GM21737 (cell line): ENCODE measurements at regions not wholly inside any gene's neighbourhood (a gene's known extent, or its start where the extent isn't known, plus 50 kb on each side); places are given as distances from the start of the nearest gene placed in this dataset.

Source experiments
- ATAC-seq: cut with Tn5 transposase; IDR thresholded peaks from one replicate; pipeline ENCODE4 v1.9.1; 2021; ENCODE audit warnings: mild to moderate bottlenecking, moderate library complexity; ENCODE audit not compliant: unreplicated experiment

DNA sequence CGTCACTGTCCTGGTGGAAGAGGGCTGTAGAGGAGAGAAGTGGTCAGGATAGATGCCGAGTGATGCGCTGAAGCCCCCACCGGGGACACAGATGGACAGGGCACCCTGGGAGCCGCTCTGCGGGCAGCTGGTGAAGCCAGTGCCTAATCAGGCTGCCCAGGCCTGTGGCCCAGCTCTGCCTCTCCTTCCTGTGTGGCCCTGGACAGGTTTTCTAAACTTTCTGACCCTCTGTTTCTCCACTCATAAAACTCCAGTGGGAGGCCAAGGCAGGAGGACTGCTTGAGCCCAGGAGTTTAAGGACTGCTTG, 86.1 kb downstream of the C5orf15 start:
- ATAC-seq = no peak

DNA sequence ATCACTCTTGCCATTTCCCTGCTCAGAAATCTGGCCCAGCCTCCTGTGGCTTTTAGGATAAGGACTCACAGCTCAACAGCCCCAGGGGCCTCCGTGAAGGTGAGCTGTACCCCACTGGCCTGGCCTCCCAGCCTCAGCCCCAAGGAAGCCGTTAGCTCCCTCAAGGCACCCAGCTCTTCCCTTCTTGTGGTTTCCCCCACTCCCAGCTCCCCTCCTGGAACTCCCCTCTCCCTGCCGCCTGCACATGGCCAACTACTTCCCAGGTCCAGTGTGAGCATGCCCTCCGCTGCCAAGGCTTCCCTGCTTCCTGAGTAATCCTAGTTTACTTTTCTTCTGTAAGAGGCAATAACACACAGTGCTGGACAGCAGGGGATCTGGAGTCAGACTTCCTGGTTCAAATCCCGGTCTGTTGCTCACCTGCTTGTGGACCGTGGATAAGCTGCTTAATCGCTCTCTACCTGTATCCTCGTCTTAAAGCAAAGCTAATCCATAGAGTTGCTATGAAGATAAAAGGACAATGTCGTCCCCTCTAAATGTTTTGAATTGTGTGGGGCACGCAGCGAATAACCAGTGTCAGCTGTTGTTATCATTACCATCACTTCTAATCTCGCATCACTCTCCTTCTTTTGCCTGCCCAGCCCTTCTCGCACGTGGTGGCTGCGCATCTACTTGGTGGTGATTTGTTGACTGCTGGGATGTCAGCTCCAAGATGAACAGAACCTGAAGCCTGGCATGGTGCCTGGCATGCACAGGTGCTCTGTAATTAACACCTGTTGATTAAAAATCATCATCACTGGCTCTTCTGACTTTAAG, 86.6 kb downstream of the C5orf15 start:
- ATAC-seq = no peak

DNA sequence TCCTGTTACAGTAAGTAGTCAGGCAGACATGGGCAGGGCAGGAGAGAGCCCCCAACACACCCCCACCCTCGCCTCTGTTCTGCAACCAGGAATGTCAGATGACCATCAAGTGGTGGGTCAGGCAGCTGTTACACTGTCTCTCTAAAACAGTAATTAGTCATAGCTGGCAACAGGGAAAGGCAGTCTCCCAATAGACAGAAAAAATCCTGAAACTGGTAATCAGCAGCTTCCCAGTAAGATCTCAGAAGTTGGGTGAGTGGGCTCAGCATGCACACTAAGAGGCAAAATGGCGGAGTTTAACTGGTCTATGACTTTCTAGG, 90.2 kb downstream of the C5orf15 start:
- no peak for ATAC-seq

DNA sequence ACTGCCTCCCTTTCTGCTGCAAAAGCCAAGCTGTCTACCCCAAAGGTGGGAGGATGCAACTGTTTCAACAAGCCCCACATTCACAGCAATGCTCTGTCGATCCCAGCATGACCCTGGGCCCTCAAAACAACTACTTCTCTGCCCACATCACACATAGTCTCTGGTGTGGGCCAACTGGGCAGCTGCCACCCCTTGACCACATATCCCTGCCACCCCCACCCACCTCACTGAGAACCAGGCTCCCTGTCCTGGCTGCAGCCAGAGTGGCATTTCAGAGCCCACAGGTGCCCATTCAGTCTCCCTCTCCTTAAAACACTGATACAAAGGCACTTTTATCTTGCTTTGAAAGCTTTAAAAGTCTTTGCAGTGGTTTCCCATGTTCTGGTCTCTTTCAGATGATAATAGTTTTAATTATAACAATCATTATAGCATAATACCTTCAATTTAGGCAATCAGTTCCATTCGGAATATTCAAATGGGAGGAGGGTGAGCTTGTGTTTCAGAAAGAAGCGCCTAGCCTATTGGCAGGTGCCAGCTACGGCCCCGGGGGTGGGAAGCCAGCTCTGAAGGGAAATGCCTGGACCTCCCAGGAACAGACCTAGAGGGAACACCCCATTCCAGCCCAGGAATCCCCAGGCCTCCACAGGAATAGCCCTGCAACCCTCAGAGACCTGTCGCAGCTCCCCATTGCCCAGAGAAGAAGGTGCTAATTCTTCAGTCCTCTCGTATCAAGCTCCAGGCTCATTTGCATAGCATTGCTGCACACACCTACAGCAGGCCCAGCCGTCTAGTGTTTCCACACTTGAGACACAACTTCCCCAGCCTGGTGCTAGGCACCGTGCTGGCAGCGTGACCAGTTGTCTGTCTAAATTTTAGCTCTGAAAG, 90.8 kb downstream of the C5orf15 start:
- ATAC-seq = no peak

DNA sequence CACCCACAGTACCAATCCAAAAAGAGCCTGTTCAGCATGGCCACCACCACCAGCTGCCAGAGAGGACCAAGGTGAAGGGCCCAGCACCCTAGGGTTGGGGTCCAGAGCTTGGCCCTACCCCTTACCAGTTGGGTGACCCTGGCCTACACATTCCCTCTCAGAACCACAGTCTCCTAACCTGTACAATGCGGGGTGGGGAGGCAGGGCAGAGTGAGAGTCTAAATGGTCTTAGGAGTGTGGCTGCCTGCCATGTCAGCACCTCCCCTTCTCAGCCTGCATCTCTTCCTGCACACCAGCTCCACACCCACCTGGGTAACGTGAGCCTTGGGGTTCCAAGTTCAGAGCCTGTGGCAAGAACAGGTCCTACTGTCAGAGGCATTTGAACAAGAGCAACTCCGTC, 92.2 kb downstream of the C5orf15 start:
- no peak for ATAC-seq

DNA sequence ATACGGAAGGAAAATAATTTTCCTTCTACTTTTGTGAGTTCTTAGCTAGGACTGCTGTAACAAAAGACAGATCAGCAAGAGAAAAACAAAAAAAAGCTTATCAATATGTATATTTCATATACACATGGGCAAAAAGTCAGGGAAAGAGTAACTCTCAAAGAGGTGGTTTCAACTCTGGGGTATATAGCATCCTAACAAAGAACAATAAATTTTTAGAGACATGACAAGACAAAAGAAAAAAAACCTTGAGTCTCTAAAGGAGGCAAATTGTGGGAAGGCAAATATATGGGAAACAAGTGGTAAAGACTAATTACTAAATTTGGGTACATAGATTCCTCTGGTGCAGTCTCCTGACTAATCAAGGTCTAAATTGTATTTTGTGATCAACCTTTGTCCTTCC, 93.2 kb downstream of the C5orf15 start:
- ATAC-seq = no peak

DNA sequence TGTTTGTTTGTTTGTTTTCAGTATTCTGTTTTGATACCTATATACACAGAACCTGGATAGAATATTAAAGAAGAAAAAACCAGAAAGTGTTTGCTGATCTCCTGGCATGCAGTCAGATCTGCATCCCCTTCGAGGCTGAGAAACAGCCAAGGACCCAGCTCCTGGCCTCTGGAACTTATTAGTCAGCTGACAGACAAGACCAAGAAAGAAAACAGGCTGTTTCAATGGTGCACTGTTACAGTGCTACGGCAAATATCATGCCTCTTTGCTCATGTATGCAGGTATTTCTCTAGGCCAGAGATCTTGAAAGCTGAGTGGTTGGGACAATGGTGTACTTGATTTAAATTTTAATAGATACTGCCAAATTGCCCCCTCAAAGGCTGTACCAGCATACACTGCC, 95.0 kb downstream of the C5orf15 start:
- ATAC-seq = no peak

DNA sequence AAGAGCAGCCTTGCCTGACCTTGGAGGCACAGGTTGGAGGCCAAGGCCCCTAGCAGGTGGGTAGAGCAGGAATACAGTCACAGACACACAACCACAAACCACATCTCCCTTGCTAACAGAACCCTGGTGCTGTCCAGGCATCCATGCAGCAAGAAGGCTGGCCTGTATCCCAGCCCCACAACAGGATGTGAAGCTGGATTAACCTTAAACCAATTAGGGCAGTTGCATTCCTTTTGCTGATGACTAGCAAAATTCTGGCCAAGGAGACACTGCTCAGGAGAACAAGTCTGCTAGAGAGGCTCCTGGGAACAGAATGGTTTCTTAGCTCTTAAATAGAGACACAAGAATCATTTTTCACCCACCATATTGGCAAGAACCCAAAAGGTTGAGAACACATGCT, 97.8 kb downstream of the C5orf15 start:
- no peak for ATAC-seq

DNA sequence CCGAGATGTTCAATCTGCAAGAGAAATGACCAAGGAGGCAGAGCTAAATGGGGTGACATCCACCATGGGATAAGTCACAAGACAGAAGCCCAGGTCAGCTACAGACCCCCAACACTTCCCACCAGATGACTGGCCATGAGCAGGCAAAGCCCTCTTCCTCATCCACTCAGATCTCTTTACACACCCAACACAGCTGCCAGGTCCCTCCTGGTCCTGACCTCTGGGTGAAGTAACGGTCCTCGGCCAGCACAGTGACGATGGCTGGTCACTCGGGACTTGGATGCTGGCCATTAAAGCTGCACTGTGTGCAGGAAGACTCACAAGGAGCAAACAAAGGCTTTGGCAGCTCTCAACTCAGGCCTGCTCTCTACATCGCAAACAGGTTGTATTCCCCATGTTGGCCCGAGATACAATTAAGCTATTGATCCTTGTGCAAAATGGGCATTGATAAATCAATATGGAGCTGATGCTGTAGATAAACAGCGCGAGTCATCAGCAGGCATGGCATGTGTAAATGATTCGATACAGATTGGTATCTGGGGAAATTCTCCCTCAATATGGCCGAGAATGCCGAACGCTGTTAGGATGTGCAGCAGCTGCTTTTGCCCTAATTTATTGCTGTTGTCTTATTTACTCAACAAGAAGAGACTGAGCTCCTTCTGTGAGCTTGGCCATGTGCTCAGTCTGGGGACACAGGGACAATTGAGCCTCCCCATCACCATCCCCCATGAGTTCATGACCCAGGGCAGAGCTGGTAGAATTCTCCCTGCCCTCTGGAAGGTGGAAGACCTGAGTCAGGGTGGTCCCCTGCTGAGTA, 98.7 kb downstream of the C5orf15 start:
- no peak for ATAC-seq

DNA sequence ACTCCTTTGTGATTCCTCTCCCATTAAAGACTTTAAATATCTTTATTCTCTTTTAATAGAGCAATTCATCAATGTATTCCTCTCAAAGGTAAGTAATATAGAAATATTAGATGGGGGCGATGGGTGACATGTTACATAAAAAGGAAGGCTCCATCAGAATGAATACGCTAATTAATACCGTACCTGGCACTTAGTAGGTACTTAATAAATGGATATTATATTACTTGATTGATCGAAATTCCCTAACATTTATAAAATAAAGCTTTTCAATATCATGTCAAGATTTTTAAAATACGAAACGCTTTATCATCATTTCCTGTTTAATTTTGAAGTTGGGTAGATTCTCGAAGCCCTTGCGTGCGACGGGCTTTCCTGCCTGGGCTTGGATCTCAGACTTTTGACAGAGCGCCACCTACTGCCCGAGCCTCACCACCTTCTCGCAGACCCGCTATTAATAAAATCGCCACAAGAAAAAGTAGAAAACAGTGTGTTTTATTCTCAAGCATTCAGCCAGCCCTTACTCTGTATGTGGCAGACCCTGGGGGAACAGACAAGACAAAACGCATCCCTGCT, 99.4 kb downstream of the C5orf15 start:
- no peak for ATAC-seq

DNA sequence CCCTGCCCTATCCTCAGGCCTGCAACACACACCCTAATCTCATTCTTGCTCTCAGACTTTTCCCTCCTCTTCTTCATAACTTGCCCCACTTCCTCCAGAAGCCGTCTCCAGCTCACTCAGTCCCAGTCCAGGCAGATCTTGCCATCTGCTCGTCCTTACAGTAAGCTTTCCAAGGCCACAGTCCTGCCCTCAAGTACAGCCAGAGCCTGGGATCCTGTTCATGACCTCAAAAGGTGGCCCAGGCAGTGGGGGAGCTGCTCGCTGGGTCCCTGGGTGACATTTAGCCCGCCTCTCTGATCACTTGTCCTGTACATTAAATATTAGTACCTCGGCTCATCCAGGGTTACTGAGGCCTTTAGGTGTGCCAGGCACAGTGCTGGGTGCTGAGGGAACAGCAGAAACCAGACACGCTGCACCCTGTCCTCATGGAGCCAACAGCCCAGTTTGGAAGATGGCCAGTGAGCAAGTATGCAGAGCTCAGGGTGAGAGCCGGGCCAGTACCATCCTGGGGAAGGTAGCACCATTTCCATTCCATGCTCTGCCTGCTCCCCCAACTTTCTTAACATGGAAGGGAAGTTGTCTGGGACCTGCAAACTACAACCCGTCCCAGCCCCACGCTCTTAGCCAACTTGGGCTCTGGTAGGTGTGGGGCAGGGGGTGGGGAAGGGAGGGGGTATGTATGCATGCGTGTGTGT, 100.4 kb downstream of the C5orf15 start:
- ATAC-seq = no peak

DNA sequence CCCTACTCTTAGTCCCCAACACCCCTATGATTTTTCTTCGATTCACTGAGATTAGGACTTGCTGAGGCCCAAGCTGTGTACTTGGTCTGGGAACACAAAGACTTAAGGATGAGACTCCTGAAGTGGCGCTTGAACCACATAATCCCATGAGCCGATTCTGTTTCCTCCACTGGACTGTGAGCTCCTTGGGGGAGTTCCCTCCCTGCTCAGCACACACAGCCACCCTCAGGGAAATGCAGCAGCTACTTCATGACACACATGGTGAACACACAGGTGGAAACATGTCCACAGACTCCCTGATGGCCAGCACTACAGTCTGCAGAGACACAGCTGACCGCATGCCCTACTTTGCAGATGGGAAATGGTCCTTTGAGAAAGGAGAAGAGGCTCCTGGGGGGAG, 101.1 kb downstream of the C5orf15 start:
- ATAC-seq = no peak

DNA sequence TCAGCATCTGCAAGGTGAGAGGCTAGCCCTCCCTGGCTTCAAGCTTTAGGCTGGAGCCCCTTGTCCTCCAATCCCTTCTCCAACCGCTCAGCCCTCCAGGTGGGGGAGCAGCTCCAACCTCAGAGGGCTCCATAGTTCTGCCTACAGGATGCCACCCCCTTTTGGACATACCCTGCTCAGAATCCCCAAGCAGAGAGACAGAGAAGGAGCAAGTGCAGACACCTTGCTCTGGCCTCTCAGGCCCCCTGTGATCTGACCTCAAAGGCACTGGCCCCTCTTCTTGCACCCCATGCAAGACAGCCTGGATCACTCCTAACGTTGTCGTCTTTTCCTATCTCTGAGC, 101.6 kb downstream of the C5orf15 start:
- no peak for ATAC-seq

DNA sequence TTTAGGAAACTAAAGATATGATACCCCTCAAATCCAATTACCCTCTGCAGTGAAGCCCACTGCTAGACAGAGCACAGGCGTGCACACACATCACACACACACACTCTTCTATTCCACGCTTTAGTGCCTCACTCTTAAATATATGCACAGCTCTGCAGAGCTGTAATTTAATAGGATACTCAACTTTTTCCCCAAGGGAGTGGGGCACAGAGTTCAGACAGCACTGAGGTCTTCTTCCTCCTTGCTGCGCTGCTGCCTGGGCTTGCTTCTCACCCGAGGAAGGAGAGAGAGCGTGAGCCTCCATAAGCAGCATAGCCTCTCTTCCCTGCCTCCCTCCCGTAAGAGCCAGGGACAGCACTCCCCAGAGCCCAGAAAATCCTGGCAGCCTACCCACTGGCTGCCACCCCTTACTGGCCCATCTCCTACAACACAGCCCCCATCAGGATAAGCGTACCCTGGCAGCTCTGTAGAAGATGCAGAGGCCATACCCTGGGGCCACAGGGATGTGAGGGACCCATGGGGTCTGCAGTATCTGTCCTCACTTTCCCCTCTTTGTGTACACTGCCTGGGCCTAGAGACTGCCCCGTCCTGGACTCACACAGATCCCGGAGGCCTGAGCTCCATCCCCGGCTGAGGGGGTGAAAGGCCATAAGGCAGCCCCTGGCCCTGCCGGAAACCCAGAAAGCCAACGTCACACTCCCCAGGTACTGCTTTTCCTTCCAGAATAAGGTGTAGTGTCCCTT, 102.1 kb downstream of the C5orf15 start:
- ATAC-seq = no peak

DNA sequence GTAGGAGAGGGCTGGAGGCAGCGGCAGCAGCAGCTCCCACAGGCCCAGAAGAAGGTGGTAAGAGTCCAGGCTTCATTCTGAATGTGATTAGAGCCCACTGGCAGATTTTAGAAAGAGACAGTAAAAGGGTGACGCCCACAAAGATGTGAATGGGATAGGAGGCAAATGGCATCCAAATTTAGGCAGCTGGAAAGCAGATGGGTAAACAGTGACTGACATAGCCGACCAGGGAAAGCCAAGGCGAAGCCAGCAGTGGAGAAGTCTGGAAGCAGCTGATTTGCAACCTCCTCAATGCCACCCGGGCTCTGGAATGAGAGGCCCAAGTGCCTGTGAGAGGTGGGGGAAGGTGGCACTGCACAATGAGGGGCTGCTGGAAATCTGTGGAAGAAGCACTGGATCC, 103.3 kb downstream of the C5orf15 start:
- no peak for ATAC-seq

DNA sequence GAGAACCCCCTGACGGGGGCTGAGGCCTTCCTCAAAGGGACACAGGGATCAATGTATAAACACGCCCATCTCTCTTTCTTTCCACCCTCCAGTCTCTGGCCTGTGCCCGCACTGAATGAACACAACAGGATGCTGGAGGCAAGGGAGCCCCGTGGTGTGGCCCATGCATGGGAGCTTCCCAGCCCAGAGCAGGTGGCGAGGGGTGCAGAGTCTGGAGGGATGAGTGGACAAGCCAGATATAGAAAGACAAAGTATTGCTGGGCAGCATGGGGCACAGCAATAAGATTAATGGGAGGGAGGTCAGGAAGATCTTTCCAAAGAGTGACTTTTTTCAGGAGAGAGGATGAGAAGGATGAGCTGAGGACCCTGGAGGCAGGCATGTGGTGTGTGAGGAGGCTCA, 103.7 kb downstream of the C5orf15 start:
- no peak for ATAC-seq

DNA sequence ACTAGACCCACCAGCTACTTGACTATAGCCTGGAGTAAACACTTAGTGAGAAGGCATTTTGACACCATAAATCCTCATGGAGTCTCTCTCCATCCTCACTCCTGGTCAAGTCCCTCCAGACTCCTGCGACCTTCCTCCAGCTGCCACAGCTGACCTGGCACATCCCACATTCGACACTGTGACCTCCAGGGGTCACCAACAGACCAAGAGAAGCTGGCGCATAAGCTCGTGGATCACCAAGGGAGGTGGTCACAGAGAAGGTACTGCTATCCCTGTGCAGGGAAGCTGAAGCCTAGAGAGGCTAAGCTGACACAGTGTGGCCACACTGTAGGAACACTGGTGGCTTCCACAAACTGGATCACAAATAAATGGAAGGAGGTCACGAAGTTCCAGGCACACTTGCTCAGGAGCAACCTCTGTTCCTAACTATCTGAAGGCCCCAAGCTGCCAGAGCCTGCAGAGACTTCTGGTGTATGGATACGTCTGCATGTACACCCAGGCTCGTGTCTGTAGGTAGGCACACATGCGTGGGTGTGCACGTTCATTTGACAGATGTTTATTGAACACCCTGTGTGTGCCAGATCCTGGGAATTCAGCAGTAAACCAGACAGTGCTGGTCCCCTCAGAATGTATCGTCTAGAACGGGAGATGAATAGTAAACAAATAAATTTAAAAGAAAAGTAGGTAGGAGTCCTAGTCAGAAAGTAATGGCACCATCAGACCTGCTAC, 104.4 kb downstream of the C5orf15 start:
- no peak for ATAC-seq

DNA sequence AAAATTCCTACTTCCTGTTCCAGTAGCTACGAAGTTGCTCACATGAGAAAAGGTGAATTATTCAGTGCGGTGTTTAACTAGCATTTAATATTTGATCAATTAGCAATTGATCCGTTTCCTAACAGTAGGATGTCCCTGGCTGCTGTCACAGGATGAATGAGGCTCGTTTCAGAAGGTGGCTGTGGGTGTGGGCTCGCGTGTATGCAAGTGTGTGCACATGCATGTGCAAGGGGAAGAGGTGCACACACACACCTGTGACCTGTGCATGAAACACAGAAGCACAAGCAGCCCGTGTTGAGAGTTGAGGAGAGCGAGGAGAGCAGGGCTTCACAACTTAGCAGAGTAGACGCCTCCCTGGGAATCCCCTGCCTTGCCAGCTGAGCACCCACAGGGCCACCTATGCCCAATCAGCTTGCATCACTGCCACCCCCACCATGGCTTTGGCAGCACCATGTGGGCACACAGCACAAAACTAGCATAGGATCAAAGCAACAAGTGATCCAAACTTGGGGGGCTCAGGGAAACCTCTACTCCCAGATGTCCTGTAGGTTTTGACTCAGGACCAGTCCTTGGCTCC, 107.2 kb downstream of the C5orf15 start:
- ATAC-seq = no peak

DNA sequence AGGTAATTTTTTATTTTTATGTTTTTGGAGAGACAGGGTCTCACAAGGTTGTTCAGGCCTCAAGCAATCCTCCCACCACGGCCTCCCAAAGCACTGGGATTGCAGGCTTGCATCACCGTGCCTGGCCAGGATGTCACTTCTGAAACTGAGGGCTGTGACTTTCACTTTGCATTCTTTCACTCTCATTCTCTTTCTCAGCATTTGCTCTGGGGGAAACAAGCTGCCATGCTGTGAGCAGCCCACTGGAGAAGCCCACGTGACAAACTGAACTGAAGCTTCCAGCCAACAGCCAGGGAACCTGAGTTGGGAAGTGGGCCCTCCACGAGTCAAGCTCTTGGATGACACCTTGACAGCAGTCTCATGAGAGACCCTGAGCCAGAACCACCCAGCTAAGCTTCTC, 109.4 kb downstream of the C5orf15 start:
- ATAC-seq = no peak
